IPS-18a (cell line): ENCODE measurements at regions not wholly inside any gene's neighbourhood (a gene's known extent, or its start where the extent isn't known, plus 50 kb on each side); places are given as distances from the start of the nearest gene placed in this dataset.
"Not testable (repeated sequence)": the region's sequence is repeated elsewhere in the genome, so short reads cannot be mapped to it uniquely, and the experiment has no call there.

ENCODE experiments used
- H3K27ac ChIP-seq: one replicate; pipeline ENCODE4 v1.5.1; 2013; ENCODE audit warnings: low read length
- H3K27me3 ChIP-seq: one replicate; pipeline ENCODE4 v1.6.1; 2013; ENCODE audit warnings: mild to moderate bottlenecking, low read length; ENCODE audit not compliant: control insufficient read depth, insufficient read depth
- H3K36me3 ChIP-seq: one replicate; pipeline ENCODE4 v1.6.1; 2013; ENCODE audit warnings: low read depth, low read length; ENCODE audit not compliant: control insufficient read depth
- H3K4me1 ChIP-seq: one replicate; pipeline ENCODE4 v1.6.1; 2013; ENCODE audit warnings: low read depth, low read length; ENCODE audit not compliant: control insufficient read depth
- H3K4me3 ChIP-seq: one replicate; pipeline ENCODE4 v1.5.1; 2013; ENCODE audit warnings: low read length
- H3K9ac ChIP-seq: one replicate; pipeline ENCODE4 v1.6.1; 2013; ENCODE audit warnings: mild to moderate bottlenecking, low read length, moderate library complexity
- H3K9me3 ChIP-seq: one replicate; pipeline ENCODE4 v1.6.1; 2013; ENCODE audit warnings: low read depth, low read length; ENCODE audit not compliant: control insufficient read depth

DNA sequence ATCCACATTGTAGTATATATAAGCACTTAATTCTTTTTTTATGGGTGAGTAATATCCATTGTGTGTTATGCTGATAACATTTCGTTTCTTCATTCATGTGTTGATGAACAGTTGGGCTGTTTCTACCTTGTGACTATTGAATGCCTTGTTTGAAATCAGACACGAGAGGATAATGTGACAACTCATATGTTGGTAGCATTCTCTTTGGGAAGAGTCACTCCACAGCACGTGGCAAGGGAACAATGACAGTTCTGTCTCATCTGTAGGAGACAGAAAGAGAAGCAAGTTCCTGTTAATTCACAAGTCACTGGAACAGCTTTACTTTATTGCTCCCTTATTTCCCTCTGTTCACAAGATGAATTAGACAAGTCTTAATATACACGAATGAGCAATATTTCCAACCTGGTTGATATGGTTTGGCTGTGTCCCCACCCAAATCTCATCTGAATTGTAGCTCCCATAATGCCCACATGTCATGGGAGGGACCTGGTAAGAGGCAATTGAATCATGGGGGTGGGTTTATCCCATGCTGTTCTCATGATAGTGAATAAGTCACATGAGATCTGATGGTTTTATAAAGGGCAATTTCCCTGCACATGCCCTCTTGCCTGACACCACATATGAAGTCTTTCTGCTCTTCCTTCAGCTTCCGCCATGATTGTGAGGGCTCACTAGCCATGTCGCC is 125.3 kb downstream of the SEC23IP start:
- no peaks in the 10 kb centered on the region for H3K9me3 ChIP-seq

DNA sequence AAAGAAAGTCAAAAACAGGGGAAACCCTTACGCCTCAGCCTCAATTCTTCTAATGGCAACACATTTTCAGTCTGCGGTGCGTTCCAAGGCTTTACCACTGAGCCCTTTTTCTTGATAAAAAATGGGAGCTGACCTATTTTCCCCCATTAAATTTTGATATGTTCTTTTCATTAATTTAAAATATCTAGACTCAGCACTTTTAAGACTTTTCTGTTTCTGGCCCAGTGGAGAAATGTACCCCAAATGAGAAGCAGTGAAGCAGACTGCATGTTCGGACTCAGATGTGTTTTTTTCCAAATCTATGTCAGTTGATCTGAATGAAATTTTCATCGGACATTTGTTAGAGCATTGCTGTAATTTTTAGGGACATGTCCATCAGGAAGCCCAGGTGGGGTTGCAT is 126.2 kb downstream of the SEC23IP start:
- H3K4me3 ChIP-seq = no peak overlapping the region
- no peak overlapping the region for H3K9ac ChIP-seq
- H3K27me3 ChIP-seq = no peaks in the 10 kb centered on the region

More for the DNA sequence above, 125.3 kb downstream of the SEC23IP start:
- no peak overlapping the region for H3K9ac ChIP-seq
- no peaks in the 10 kb centered on the region for H3K27me3 ChIP-seq
- H3K4me1 ChIP-seq = no peaks in the 10 kb centered on the region
- no peak overlapping the region for H3K4me3 ChIP-seq
- no peak overlapping the region for H3K27ac ChIP-seq
- H3K36me3 ChIP-seq = no peaks in the 10 kb centered on the region

GRCh38 chr10:120019568-120019967 is 127.0 kb downstream of the SEC23IP start:
- Histone ChIP-seq H3K36me3 (no peaks in the 10 kb centered on the region), H3K9ac (no peak overlapping the region), H3K27ac (no peak overlapping the region), H3K9me3 (no peaks in the 10 kb centered on the region), H3K4me3 (no peak overlapping the region), H3K4me1 (no peaks in the 10 kb centered on the region), H3K27me3 (no peaks in the 10 kb centered on the region)

More for the DNA sequence above, 126.2 kb downstream of the SEC23IP start:
- Histone ChIP-seq H3K27ac (no peak overlapping the region), H3K36me3 (no peaks in the 10 kb centered on the region), H3K9me3 (no peaks in the 10 kb centered on the region), H3K4me1 (no peaks in the 10 kb centered on the region)

DNA sequence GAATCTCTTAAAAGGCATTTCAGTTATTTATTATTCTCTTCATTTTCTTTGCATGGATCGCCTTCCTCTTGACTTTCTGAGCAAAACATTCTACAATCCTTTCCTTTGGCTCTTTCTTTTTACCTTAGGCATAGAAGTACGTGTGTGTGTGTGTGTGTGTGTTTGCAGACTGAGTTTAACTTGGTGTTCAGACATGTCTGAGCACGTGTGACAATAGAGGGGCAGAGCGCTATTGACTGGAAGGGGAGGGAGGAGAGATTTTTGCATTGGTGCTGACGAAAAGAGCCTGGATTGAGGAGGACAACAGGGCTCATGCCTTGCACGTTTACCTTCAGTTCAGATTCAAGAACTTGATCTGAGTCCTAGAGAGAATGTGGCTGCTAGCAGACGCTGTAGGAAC is 129.8 kb downstream of the SEC23IP start:
- no peaks in the 10 kb centered on the region for H3K36me3 ChIP-seq
- no peak overlapping the region for H3K4me3 ChIP-seq
- H3K27me3 ChIP-seq = no peaks in the 10 kb centered on the region
- no peaks in the 10 kb centered on the region for H3K4me1 ChIP-seq
- no peak overlapping the region for H3K27ac ChIP-seq
- H3K9ac ChIP-seq = no peak overlapping the region
- H3K9me3 ChIP-seq = no peaks in the 10 kb centered on the region

GRCh38 chr10:120034236-120034635 is 141.7 kb downstream of the SEC23IP start:
- H3K4me1 ChIP-seq = peaks cover 4% of the 10 kb centered on the region
- H3K9ac ChIP-seq = no peak overlapping the region
- H3K36me3 ChIP-seq = no peaks in the 10 kb centered on the region

DNA sequence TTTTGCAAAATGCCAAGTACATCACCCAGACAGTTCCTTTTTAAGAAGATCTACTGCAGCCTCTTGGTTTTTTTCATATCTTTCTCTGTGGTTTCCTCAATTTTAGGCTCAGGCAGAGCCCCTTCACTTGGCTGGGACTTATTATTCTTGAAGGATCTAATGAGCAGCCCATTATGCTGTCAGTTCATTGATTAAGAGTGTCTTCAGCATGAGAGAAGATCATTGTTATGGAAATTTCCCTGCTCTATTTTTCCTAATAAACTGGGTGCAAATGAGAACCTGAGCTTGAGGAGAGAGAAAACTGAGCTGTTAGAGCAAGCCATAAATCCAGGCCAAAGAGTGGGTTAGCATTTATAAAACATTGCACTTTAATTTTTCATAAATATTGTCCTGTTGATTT is 146.5 kb downstream of the SEC23IP start:
- peaks cover 7% of the 10 kb centered on the region for H3K4me1 ChIP-seq
- H3K27ac ChIP-seq = no peak overlapping the region
- no peak overlapping the region for H3K9ac ChIP-seq
- no peaks in the 10 kb centered on the region for H3K27me3 ChIP-seq
- no peak overlapping the region for H3K4me3 ChIP-seq
- H3K9me3 ChIP-seq = no peaks in the 10 kb centered on the region
- no peaks in the 10 kb centered on the region for H3K36me3 ChIP-seq

More at GRCh38 chr10:120034236-120034635, 141.7 kb downstream of the SEC23IP start:
- Histone ChIP-seq H3K9me3 (no peaks in the 10 kb centered on the region), H3K27me3 (no peaks in the 10 kb centered on the region), H3K27ac (no peak overlapping the region), H3K4me3 (no peak overlapping the region)

GRCh38 chr10:120039826-120040225 is 147.3 kb downstream of the SEC23IP start:
- H3K9me3 ChIP-seq = no peaks in the 10 kb centered on the region
- peaks cover 7% of the 10 kb centered on the region for H3K4me1 ChIP-seq
- H3K36me3 ChIP-seq = no peaks in the 10 kb centered on the region
- no peak overlapping the region for H3K27ac ChIP-seq
- H3K27me3 ChIP-seq = no peaks in the 10 kb centered on the region
- H3K4me3 ChIP-seq = no peak overlapping the region
- H3K9ac ChIP-seq = no peak overlapping the region

DNA sequence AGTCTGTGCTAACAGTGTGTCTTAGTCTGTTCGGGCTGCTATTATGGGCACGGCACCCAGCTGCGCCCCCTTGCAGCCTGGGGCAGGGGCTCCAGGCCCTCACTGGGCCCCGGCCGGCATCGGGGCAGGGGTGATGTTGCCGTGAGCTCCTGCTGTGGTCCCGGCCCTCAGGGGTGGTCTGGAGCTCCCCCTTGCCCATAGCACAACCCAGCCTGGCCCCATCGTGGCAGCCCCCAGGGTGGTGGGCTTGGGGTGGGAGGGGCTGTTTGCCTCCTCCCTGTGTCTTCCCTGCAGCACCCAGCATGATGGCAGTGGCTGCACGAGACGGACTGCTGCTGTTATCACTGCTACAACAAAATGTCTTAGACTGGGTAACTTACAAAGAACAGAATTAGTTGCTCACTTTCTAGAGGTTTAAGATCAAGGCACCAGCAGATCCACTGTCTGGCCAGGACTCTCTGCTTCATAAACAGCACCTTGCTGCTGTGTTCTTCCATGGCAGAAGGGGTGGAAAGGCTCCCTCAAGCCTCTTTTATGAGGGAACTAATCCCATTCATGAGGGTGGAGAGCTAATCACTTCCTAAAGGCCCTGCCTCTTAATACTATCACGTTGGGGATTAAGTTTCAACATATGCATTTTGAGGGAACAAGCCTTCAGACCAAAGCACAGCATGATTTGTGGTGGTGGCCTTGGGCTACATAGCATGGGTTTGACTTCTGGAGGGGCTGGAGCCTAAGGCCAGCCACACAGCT is 149.5 kb downstream of the SEC23IP start:
- Histone ChIP-seq H3K9me3 (no peaks in the 10 kb centered on the region), H3K27me3 (no peaks in the 10 kb centered on the region)

DNA sequence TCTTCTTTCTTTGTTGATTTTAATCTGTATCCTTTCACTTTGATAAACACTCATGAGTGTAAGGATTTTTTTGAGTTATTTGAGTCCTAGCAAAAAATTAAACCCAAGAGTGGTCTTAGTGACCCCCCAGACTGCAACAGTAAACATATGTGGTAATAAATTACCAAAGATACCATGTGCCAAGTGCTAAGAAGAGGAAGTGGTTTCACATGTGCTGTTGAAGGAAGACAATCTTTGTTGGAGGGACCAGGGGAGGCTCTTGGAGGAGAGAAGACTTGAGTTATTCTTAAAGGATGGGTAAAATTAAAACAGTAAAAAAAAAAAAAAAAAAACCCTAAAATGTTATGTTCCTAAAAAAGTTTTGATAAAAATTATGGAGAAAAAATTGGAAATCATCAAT is 150.2 kb downstream of the SEC23IP start:
- Histone ChIP-seq H3K4me3 (no peak overlapping the region), H3K36me3 (no peaks in the 10 kb centered on the region), H3K27me3 (no peaks in the 10 kb centered on the region), H3K4me1 (peaks cover 7% of the 10 kb centered on the region), H3K9me3 (no peaks in the 10 kb centered on the region), H3K27ac (no peak overlapping the region), H3K9ac (no peak overlapping the region)

More for the DNA sequence above, 149.5 kb downstream of the SEC23IP start:
- peaks cover 7% of the 10 kb centered on the region for H3K4me1 ChIP-seq
- H3K9ac ChIP-seq = no peak overlapping the region
- H3K36me3 ChIP-seq = no peaks in the 10 kb centered on the region
- H3K4me3 ChIP-seq = no peak overlapping the region
- no peak overlapping the region for H3K27ac ChIP-seq

DNA sequence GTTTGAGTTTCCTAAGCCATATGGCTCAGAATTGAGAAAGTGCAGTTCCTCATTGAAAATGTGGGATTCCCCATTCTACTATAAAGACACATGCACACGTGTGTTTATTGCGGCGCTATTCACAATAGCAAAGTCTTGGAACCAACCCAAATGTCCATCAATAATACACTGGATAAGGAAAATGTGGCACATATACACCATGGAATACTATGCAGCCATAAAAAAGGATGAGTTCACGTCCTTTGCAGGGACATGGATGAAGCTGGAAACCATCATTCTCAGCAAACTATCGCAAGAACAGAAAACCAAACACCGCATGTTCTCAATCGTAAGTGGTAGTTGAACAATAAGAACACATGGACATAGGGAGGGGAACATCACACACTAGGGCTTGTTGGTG is 154.8 kb downstream of the SEC23IP start:
- H3K9me3 ChIP-seq, H3K4me1 ChIP-seq, H3K27me3 ChIP-seq, H3K36me3 ChIP-seq, H3K4me3 ChIP-seq, H3K9ac ChIP-seq, H3K27ac ChIP-seq: not testable (repeated sequence)

GRCh38 chr10:120047926-120048325 is 155.4 kb downstream of the SEC23IP start:
- Histone ChIP-seq H3K27ac (no peak overlapping the region), H3K27me3 (no peaks in the 10 kb centered on the region), H3K4me1 (peaks cover 6% of the 10 kb centered on the region), H3K9me3 (no peaks in the 10 kb centered on the region), H3K9ac (no peak overlapping the region), H3K4me3 (no peak overlapping the region), H3K36me3 (no peaks in the 10 kb centered on the region)

DNA sequence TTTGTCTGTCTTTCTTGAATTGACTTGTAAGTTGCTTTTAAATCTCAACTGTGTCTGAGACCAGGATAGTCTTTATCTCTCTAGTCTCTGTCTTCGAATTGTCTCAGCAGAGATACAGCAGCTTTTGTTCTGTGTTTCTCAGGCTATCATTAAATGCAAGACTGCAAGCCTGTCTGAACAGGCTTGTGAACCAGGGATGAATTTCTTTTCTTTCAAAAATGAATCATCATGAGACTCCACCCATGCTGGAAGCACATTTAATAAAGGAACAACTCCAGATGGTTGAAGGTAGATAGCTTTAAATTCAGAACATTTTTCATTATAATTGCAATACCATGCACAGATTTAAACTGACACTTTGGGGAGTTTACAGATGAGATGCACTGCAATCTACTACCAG is 155.9 kb downstream of the SEC23IP start:
- Histone ChIP-seq H3K27me3 (no peaks in the 10 kb centered on the region), H3K9ac (no peak overlapping the region), H3K9me3 (no peaks in the 10 kb centered on the region), H3K4me3 (no peak overlapping the region), H3K36me3 (no peaks in the 10 kb centered on the region), H3K27ac (no peak overlapping the region), H3K4me1 (peaks cover 6% of the 10 kb centered on the region)
